B cell (primary cell): ENCODE measurements at regions not wholly inside any gene's neighbourhood (a gene's known extent, or its start where the extent isn't known, plus 50 kb on each side); places are given as distances from the start of the nearest gene placed in this dataset.

Experiments used
- ATAC-seq: fragments of 200-7000 bp; cut with Tn5 transposase; one replicate; pipeline ENCODE4 v1.10.0; 2021; ENCODE audit warnings: low read depth, mild to moderate bottlenecking, moderate number of reproducible peaks, moderate library complexity
- CTCF ChIA-PET: fragments of 350-600 bp; sonication (Branson Sonifier 250); formaldehyde crosslinking; loops from one replicate; lab custom pipeline; 2021; ENCODE audit warnings: antibody characterized with exemption, inconsistent platforms; lab: Charles Lee
- POLR2A ChIA-PET: fragments of 350-600 bp; sonication (Branson Sonifier 250); formaldehyde crosslinking; loops from one replicate; lab custom pipeline; 2021; ENCODE audit warnings: antibody characterized with exemption; lab: Charles Lee
- DNase-seq: peaks from one replicate; pipeline ENCODE4 v3.0.0; 2013
- H2AFZ ChIP-seq: 2 replicates; pipeline ENCODE4 v1.6.1; 2012; ENCODE audit warnings: mild to moderate bottlenecking, low read depth, low read length; ENCODE audit not compliant: insufficient read depth, poor library complexity, severe bottlenecking
- H3K27ac ChIP-seq, 2 donors: 1 replicate in 1 of 2; 2 replicates in 1 of 2; pipeline ENCODE4 v1.5.1; 2012 to 2013; ENCODE audit warnings: low read length in 2 of 2, mild to moderate bottlenecking in 2 of 2, moderate library complexity in 1 of 2
- H3K27me3 ChIP-seq, 4 experiments: fragments of 200-600 bp in 1 of 4; sonication (generic) in 1 of 4; replicated peaks in 1 of 4; 1 replicate in 2 of 4; 2 replicates in 2 of 4; pipeline versions ENCODE4 v1.6.1 to v1.7.0; 2013 to 2016; ENCODE audit warnings: low read length in 3 of 4, mild to moderate bottlenecking in 2 of 4, mixed read lengths in 1 of 4, moderate library complexity in 1 of 4; ENCODE audit not compliant: insufficient read depth in 4 of 4, control insufficient read depth in 3 of 4; ENCODE audit errors: control extremely low read depth in 1 of 4
- H3K36me3 ChIP-seq, 2 experiments: replicated peaks in 1 of 2; 1 replicate in 1 of 2; 2 replicates in 1 of 2; pipeline versions ENCODE4 v1.6.1 to v1.7.1; 2013; ENCODE audit warnings: low read length in 1 of 2; ENCODE audit not compliant: insufficient read depth in 2 of 2, control insufficient read depth in 1 of 2; ENCODE audit errors: control extremely low read depth in 1 of 2, extremely low read depth in 1 of 2
- H3K4me1 ChIP-seq, 2 donors: fragments of 200-600 bp in 1 of 2; sonication (generic) in 1 of 2; 1 replicate in 1 of 2; 2 replicates in 1 of 2; pipeline versions ENCODE4 v1.5.1 to v1.6.1; 2013 to 2017; ENCODE audit warnings: low read length in 2 of 2; ENCODE audit not compliant: control insufficient read depth in 2 of 2, insufficient read depth in 2 of 2
- H3K4me2 ChIP-seq: replicated peaks from 2 replicates; pipeline ENCODE3; 2012; ENCODE audit warnings: mild to moderate bottlenecking, low read depth, low read length; ENCODE audit not compliant: poor library complexity, severe bottlenecking
- H3K4me3 ChIP-seq, 5 experiments: fragments of 200-600 bp in 1 of 5; sonication (generic) in 1 of 5; 1 replicate in 3 of 5; 2 replicates in 2 of 5; pipeline versions ENCODE4 v1.5.1 to v1.7.0; 2011 to 2016; ENCODE audit warnings: low read length in 4 of 5, mild to moderate bottlenecking in 4 of 5, low read depth in 2 of 5, control low read depth in 1 of 5, moderate library complexity in 1 of 5; ENCODE audit not compliant: insufficient read depth in 1 of 5; ENCODE audit errors: control extremely low read depth in 1 of 5, extremely low read depth in 1 of 5
- H3K79me2 ChIP-seq: fragments of 200-600 bp; sonication (generic); one replicate; pipeline ENCODE4 v1.6.0; 2016; ENCODE audit warnings: low read length; ENCODE audit not compliant: control insufficient read depth, insufficient read depth
- H3K9ac ChIP-seq: fragments of 200-600 bp; sonication (generic); 2 replicates; pipeline ENCODE4 v1.6.1; 2017; ENCODE audit warnings: mild to moderate bottlenecking, low read length, moderate library complexity
- H3K9me3 ChIP-seq, 3 donors: one replicate each; pipeline versions ENCODE4 v1.6.1 to v1.7.1; 2013; ENCODE audit warnings: low read length in 2 of 3; ENCODE audit not compliant: control insufficient read depth in 2 of 3, insufficient read depth in 1 of 3; ENCODE audit errors: control extremely low read depth in 1 of 3
- H4K20me1 ChIP-seq: 2 replicates; pipeline ENCODE4 v1.6.0; 2012; ENCODE audit warnings: mild to moderate bottlenecking, low read length; ENCODE audit not compliant: insufficient read depth, control insufficient read depth, poor library complexity, severe bottlenecking
- H3K27ac Mint-ChIP-seq: one replicate; pipeline ENCODE4 v1.8.0; 2021; ENCODE audit warnings: mixed read lengths
- H3K27me3 Mint-ChIP-seq: one replicate; pipeline ENCODE4 v1.8.0; 2021; ENCODE audit warnings: mixed read lengths
- H3K4me1 Mint-ChIP-seq: one replicate; pipeline ENCODE4 v1.8.0; 2021; ENCODE audit warnings: mixed read lengths
- H3K4me3 Mint-ChIP-seq: one replicate; pipeline ENCODE4 v1.8.0; 2021; ENCODE audit warnings: mixed read lengths
- H3K9me3 Mint-ChIP-seq: one replicate; pipeline ENCODE4 v1.8.0; 2022; ENCODE audit warnings: mixed read lengths; ENCODE audit not compliant: insufficient read depth
- CTCF ChIP-seq: fragments of 200-600 bp; IDR thresholded peaks from one replicate; pipeline ENCODE4 v1.8.0; 2022; ENCODE audit warnings: antibody characterized with exemption, mild to moderate bottlenecking
- EZH2 ChIP-seq: IDR thresholded peaks from 2 replicates; pipeline ENCODE4 v1.6.1; 2012; ENCODE audit warnings: borderline replicate concordance, low read depth, mild to moderate bottlenecking, moderate library complexity, low read length; ENCODE audit not compliant: insufficient read depth, poor library complexity, severe bottlenecking
- WGBS: methylation state at CpG from one replicate; pipeline ENCODE4 v1.1.5; 2013; ENCODE audit warnings: missing lambda C conversion rate; ENCODE audit not compliant: insufficient coverage; 5-methylcytosine and 5-hydroxymethylcytosine counted together
- intact Hi-C: fragments of 100-400 bp; cut with micrococcal nuclease; formaldehyde crosslinking; loops from one replicate; pipeline ENCODE4 v1.10.0; 2022

GRCh38 chr2:220966636-220967035, 605.5 kb downstream of the EPHA4 start:
- ATAC-seq = no peak
- CTCF ChIA-PET = no interaction called here

GRCh38 chr2:220969348-220969747, 602.8 kb downstream of the EPHA4 start:
- Mint-ChIP-seq H3K4me3 (no peak overlapping the region), H3K4me1 (no peaks in the 10 kb centered on the region), H3K27ac (no peak overlapping the region), H3K27me3 (peaks cover under 1% of the 10 kb centered on the region), H3K9me3 (no peaks in the 10 kb centered on the region)
- 89% methylated on average over 3 of the region's 3 CpGs for WGBS
- H3K4me2 ChIP-seq = no peak overlapping the region
- no peaks in the 10 kb centered on the region for H3K36me3 ChIP-seq
- H3K27ac ChIP-seq = no peak overlapping the region
- intact Hi-C loops = no loop called here
- no peaks in the 10 kb centered on the region for H3K4me1 ChIP-seq
- TF ChIP-seq EZH2 (no peak), CTCF (no peak)
- H2AFZ ChIP-seq = no peak overlapping the region
- H3K79me2 ChIP-seq = no peaks in the 10 kb centered on the region
- no peaks in the 10 kb centered on the region for H4K20me1 ChIP-seq
- H3K27me3 ChIP-seq = no peaks in the 10 kb centered on the region
- H3K9me3 ChIP-seq = no peaks in the 10 kb centered on the region
- no peak overlapping the region for H3K9ac ChIP-seq
- H3K4me3 ChIP-seq = no peak overlapping the region
- ATAC-seq (no peak), DNase-seq (no peak)
- ChIA-PET POLR2A (no interaction called here), CTCF (no interaction called here)

More at GRCh38 chr2:220966636-220967035, 605.5 kb downstream of the EPHA4 start:
- Histone ChIP-seq H2AFZ (no peak overlapping the region), H3K27ac (no peak overlapping the region), H3K27me3 (no peaks in the 10 kb centered on the region), H3K79me2 (no peaks in the 10 kb centered on the region), H3K4me3 (no peak overlapping the region), H3K36me3 (no peaks in the 10 kb centered on the region), H4K20me1 (no peaks in the 10 kb centered on the region), H3K9ac (no peak overlapping the region), H3K4me1 (no peaks in the 10 kb centered on the region), H3K4me2 (no peak overlapping the region), H3K9me3 (no peaks in the 10 kb centered on the region)
- Mint-ChIP-seq H3K4me3 (no peak overlapping the region), H3K9me3 (no peaks in the 10 kb centered on the region), H3K27me3 (no peaks in the 10 kb centered on the region), H3K4me1 (no peaks in the 10 kb centered on the region), H3K27ac (no peak overlapping the region)
- intact Hi-C loops = no loop called here
- no peak for DNase-seq
- 61% methylated on average over 3 of the region's 3 CpGs for WGBS
- TF ChIP-seq CTCF = no peak
- no peak for TF ChIP-seq EZH2
- POLR2A ChIA-PET = no interaction called here
